H9 (cell line): ENCODE measurements at regions not wholly inside any gene's neighbourhood (a gene's known extent, or its start where the extent isn't known, plus 50 kb on each side); places are given as distances from the start of the nearest gene placed in this dataset.

Experiments used
- DNase-seq: peaks from one replicate; pipeline ENCODE4 v3.0.0-alpha.2; 2017
- H2AFZ ChIP-seq: one replicate; pipeline ENCODE4 v1.6.1; 2013; ENCODE audit warnings: mild to moderate bottlenecking, low read length, control low read depth, moderate library complexity
- H2AK5ac ChIP-seq: 2 replicates; pipeline ENCODE4 v1.6.1; 2013; ENCODE audit warnings: low read length, control low read depth, mixed read lengths; ENCODE audit not compliant: insufficient read length
- H2BK120ac ChIP-seq: one replicate; pipeline ENCODE4 v1.6.1; 2013; ENCODE audit warnings: low read depth, mild to moderate bottlenecking, low read length, control low read depth, inconsistent platforms; ENCODE audit not compliant: poor library complexity, severe bottlenecking
- H2BK12ac ChIP-seq: 2 replicates; pipeline ENCODE4 v1.6.1; 2013; ENCODE audit warnings: low read length, control low read depth, mixed read lengths, low read depth; ENCODE audit not compliant: insufficient read length
- H2BK15ac ChIP-seq: 2 replicates; pipeline ENCODE4 v1.6.1; 2013; ENCODE audit warnings: low read depth, low read length, control low read depth
- H2BK20ac ChIP-seq: one replicate; pipeline ENCODE4 v1.6.1; 2013; ENCODE audit warnings: low read depth, mild to moderate bottlenecking, low read length, control low read depth, inconsistent platforms; ENCODE audit not compliant: poor library complexity, severe bottlenecking
- H2BK5ac ChIP-seq: 2 replicates; pipeline ENCODE4 v1.6.1; 2013; ENCODE audit warnings: low read length, control low read depth, mixed read lengths; ENCODE audit not compliant: insufficient read length
- H3K14ac ChIP-seq: 2 replicates; pipeline ENCODE4 v1.6.1; 2013; ENCODE audit warnings: low read length, control low read depth; ENCODE audit not compliant: insufficient read depth
- H3K18ac ChIP-seq: 2 replicates; pipeline ENCODE4 v1.6.1; 2013; ENCODE audit warnings: low read depth, mild to moderate bottlenecking, mixed read lengths, low read length, control low read depth; ENCODE audit not compliant: insufficient read length
- H3K23ac ChIP-seq: 2 replicates; pipeline ENCODE4 v1.6.1; 2013; ENCODE audit warnings: low read length, control low read depth, mixed read lengths, low read depth; ENCODE audit not compliant: insufficient read length
- H3K23me2 ChIP-seq: 2 replicates; pipeline ENCODE4 v1.6.1; 2013; ENCODE audit warnings: low read depth, mild to moderate bottlenecking, mixed read lengths, low read length, control low read depth; ENCODE audit not compliant: insufficient read length, poor library complexity, severe bottlenecking
- H3K27ac ChIP-seq: 2 replicates; pipeline ENCODE4 v1.5.1; 2013; ENCODE audit warnings: low read length, control low read depth, mixed read lengths, low read depth; ENCODE audit not compliant: insufficient read length
- H3K27me3 ChIP-seq: 2 replicates; pipeline ENCODE4 v1.6.1; 2013; ENCODE audit warnings: low read length, control low read depth, inconsistent platforms; ENCODE audit not compliant: insufficient read depth
- H3K4ac ChIP-seq: 2 replicates; pipeline ENCODE4 v1.6.1; 2013; ENCODE audit warnings: low read depth, mild to moderate bottlenecking, control low read depth, inconsistent platforms, low read length, moderate library complexity
- H3K4me1 ChIP-seq: 2 replicates; pipeline ENCODE4 v1.6.1; 2013; ENCODE audit warnings: low read length, control low read depth, inconsistent platforms; ENCODE audit not compliant: insufficient read depth
- H3K4me2 ChIP-seq: 2 replicates; pipeline ENCODE4 v1.6.1; 2013; ENCODE audit warnings: low read length, control low read depth, mixed read lengths; ENCODE audit not compliant: insufficient read length, insufficient read depth
- H3K56ac ChIP-seq: 2 replicates; pipeline ENCODE4 v1.6.1; 2013; ENCODE audit warnings: low read depth, mild to moderate bottlenecking, mixed read lengths, low read length, control low read depth; ENCODE audit not compliant: insufficient read length
- H3K79me1 ChIP-seq: 2 replicates; pipeline ENCODE4 v1.6.1; 2013; ENCODE audit warnings: low read depth, mild to moderate bottlenecking, moderate library complexity, low read length, control low read depth, inconsistent platforms; ENCODE audit not compliant: insufficient read depth, poor library complexity, severe bottlenecking
- H3K79me2 ChIP-seq: 2 replicates; pipeline ENCODE4 v1.6.1; 2013; ENCODE audit warnings: low read length, control low read depth, inconsistent platforms; ENCODE audit not compliant: insufficient read depth
- H3K9ac ChIP-seq: 2 replicates; pipeline ENCODE4 v1.6.1; 2013; ENCODE audit warnings: low read length, control low read depth, mixed read lengths; ENCODE audit not compliant: insufficient read length; ENCODE audit errors: extremely low read depth
- H3K9me3 ChIP-seq: one replicate; pipeline ENCODE4 v1.6.1; 2013; ENCODE audit warnings: low read depth, low read length, inconsistent platforms; ENCODE audit not compliant: control insufficient read depth
- H3T11ph ChIP-seq: one replicate; pipeline ENCODE4 v1.6.1; 2013; ENCODE audit warnings: mild to moderate bottlenecking, low read length, control low read depth, inconsistent platforms
- H4K20me1 ChIP-seq: one replicate; pipeline ENCODE4 v1.6.1; 2013; ENCODE audit not compliant: control insufficient read depth, insufficient read length, insufficient read depth
- H4K5ac ChIP-seq: 2 replicates; pipeline ENCODE4 v1.6.1; 2013; ENCODE audit warnings: low read depth, mild to moderate bottlenecking, mixed read lengths, low read length, control low read depth; ENCODE audit not compliant: insufficient read length
- H4K8ac ChIP-seq: replicated peaks from 2 replicates; pipeline ENCODE4 v1.6.1; 2013; ENCODE audit warnings: low read length, control low read depth, mixed read lengths, low read depth; ENCODE audit not compliant: insufficient read length
- H4K91ac ChIP-seq: 2 replicates; pipeline ENCODE4 v1.6.1; 2013; ENCODE audit warnings: low read depth, mild to moderate bottlenecking, moderate library complexity, mixed read lengths, low read length, control low read depth; ENCODE audit not compliant: insufficient read length
- H3K27ac Mint-ChIP-seq, 3 experiments: 2 replicates in 2 of 3; 3 replicates in 1 of 3; pipeline ENCODE4 v1.8.0; 2020 to 2021; ENCODE audit warnings: mixed read lengths in 3 of 3, mild to moderate bottlenecking in 1 of 3, moderate library complexity in 1 of 3
- H3K27me3 Mint-ChIP-seq: 2 replicates; pipeline ENCODE4 v1.8.0; 2021; ENCODE audit warnings: low read depth, mild to moderate bottlenecking, moderate library complexity, mixed read lengths
- H3K36me3 Mint-ChIP-seq, 3 experiments: 2 replicates in 2 of 3; 3 replicates in 1 of 3; pipeline ENCODE4 v1.8.0; 2020 to 2021; ENCODE audit warnings: low read depth in 3 of 3, mixed read lengths in 3 of 3; ENCODE audit not compliant: insufficient read depth in 1 of 3
- H3K4me1 Mint-ChIP-seq, 2 experiments: 2 replicates each; pipeline ENCODE4 v1.8.0; 2020; ENCODE audit warnings: mixed read lengths in 2 of 2
- H3K4me3 Mint-ChIP-seq, 2 experiments: 2 replicates in 1 of 2; 3 replicates in 1 of 2; pipeline ENCODE4 v1.8.0; 2020 to 2021; ENCODE audit warnings: mild to moderate bottlenecking in 2 of 2, mixed read lengths in 2 of 2, moderate library complexity in 1 of 2
- H3K9me3 Mint-ChIP-seq, 2 experiments: 2 replicates in 1 of 2; 3 replicates in 1 of 2; pipeline ENCODE4 v1.8.0; 2020; ENCODE audit warnings: mild to moderate bottlenecking in 2 of 2, mixed read lengths in 2 of 2, moderate library complexity in 1 of 2
- WGBS: extraction: QIAGEN DNeasy Blood & Tissue Kit; methylation state at CpG from one replicate; pipeline ENCODE4 v1.1.7; 2013; ENCODE audit warnings: missing lambda C conversion rate, low lambda C conversion rate, mixed read lengths; ENCODE audit not compliant: insufficient read length; ENCODE audit errors: extremely low coverage; 5-methylcytosine and 5-hydroxymethylcytosine counted together
- TF ChIP-seq, protein P1 (sequence below): fragments of 200-600 bp; sonication (generic); conservative IDR thresholded peaks from 3 replicates; pipeline ENCODE4 v1.8.0; 2021; ENCODE audit warnings: antibody characterized with exemption, mild to moderate bottlenecking

GRCh38 chrX:56000174-56000573 lies 232.0 kb upstream of the KLF8 start:
- no peak overlapping the region for H3K4me2 ChIP-seq
- H3K14ac ChIP-seq = no peak overlapping the region
- no peak for DNase-seq
- H2AK5ac ChIP-seq = no peak overlapping the region
- H3K27ac ChIP-seq = no peak overlapping the region
- no peak overlapping the region for H2BK20ac ChIP-seq
- H4K20me1 ChIP-seq = no peaks in the 10 kb centered on the region
- H2AFZ ChIP-seq = no peak overlapping the region
- H3K18ac ChIP-seq = no peak overlapping the region
- H2BK15ac ChIP-seq = no peak overlapping the region
- H3K9ac ChIP-seq = no peak overlapping the region
- no peak overlapping the region for H3K27ac Mint-ChIP-seq
- no peak overlapping the region for H4K91ac ChIP-seq
- H2BK12ac ChIP-seq = no peak overlapping the region
- no peak overlapping the region for H2BK5ac ChIP-seq
- H3K23ac ChIP-seq = no peak overlapping the region
- H3K27me3 ChIP-seq = no peaks in the 10 kb centered on the region
- H2BK120ac ChIP-seq = no peak overlapping the region
- H3K36me3 Mint-ChIP-seq = peaks cover 0 to 4% (median 0%) of the 10 kb centered on the region in 3 experiments; a peak in 3 of 7 replicates
- H4K8ac ChIP-seq = no peak overlapping the region
- H3K4me1 ChIP-seq = no peaks in the 10 kb centered on the region
- H3K9me3 Mint-ChIP-seq = peaks cover 62 to 79% of the 10 kb centered on the region in 2 experiments
- no CpG with 5 or more reads among the region's 1 CpG for WGBS
- no peaks in the 10 kb centered on the region for H3K79me1 ChIP-seq
- peaks cover 29% of the 10 kb centered on the region for H3K9me3 ChIP-seq
- no peak overlapping the region for H3K4me3 Mint-ChIP-seq
- no peaks in the 10 kb centered on the region for H3K27me3 Mint-ChIP-seq
- no peaks in the 10 kb centered on the region for H3K23me2 ChIP-seq
- no peak overlapping the region for H4K5ac ChIP-seq
- peaks cover 5% of the 10 kb centered on the region in 2 experiments; a peak in 3 of 4 replicates for H3K4me1 Mint-ChIP-seq
- H3K4ac ChIP-seq = no peak overlapping the region
- no peaks in the 10 kb centered on the region for H3K79me2 ChIP-seq
- TF ChIP-seq, protein P1, sequence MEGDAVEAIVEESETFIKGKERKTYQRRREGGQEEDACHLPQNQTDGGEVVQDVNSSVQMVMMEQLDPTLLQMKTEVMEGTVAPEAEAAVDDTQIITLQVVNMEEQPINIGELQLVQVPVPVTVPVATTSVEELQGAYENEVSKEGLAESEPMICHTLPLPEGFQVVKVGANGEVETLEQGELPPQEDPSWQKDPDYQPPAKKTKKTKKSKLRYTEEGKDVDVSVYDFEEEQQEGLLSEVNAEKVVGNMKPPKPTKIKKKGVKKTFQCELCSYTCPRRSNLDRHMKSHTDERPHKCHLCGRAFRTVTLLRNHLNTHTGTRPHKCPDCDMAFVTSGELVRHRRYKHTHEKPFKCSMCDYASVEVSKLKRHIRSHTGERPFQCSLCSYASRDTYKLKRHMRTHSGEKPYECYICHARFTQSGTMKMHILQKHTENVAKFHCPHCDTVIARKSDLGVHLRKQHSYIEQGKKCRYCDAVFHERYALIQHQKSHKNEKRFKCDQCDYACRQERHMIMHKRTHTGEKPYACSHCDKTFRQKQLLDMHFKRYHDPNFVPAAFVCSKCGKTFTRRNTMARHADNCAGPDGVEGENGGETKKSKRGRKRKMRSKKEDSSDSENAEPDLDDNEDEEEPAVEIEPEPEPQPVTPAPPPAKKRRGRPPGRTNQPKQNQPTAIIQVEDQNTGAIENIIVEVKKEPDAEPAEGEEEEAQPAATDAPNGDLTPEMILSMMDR = no peak
- H3T11ph ChIP-seq = no peak overlapping the region
- H3K56ac ChIP-seq = no peak overlapping the region
